ENCODE measurements at regions not wholly inside any gene's neighbourhood (a gene's known extent, or its start where the extent isn't known, plus 50 kb on each side); places are given as distances from the start of the nearest gene placed in this dataset.

DNA sequence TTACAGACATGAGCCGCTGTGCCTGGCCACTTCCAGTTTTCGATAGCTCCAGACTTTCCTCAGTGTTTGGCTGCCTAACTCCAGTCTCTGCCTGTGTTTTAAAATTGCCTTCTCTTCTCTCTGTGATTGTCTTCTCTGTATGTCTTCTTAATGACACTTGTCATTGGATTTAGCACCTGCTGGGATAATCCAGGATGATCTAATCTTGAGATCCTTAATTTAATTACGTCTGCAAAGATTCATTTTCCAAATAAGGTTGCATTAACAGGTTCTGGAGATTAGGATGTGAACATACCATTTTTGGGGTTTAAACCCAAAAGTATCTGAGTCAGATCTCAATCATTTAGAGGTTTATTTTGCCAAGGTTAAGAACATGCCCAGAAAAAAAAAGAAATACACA, 222.2 kb upstream of the PDZRN3 start:
- no peaks in the 10 kb centered on the region for H3K4me1 ChIP-seq
- TF ChIP-seq, protein P1, sequence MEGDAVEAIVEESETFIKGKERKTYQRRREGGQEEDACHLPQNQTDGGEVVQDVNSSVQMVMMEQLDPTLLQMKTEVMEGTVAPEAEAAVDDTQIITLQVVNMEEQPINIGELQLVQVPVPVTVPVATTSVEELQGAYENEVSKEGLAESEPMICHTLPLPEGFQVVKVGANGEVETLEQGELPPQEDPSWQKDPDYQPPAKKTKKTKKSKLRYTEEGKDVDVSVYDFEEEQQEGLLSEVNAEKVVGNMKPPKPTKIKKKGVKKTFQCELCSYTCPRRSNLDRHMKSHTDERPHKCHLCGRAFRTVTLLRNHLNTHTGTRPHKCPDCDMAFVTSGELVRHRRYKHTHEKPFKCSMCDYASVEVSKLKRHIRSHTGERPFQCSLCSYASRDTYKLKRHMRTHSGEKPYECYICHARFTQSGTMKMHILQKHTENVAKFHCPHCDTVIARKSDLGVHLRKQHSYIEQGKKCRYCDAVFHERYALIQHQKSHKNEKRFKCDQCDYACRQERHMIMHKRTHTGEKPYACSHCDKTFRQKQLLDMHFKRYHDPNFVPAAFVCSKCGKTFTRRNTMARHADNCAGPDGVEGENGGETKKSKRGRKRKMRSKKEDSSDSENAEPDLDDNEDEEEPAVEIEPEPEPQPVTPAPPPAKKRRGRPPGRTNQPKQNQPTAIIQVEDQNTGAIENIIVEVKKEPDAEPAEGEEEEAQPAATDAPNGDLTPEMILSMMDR (IDR thresholded peaks at IDR 0.05), result no peak
- H3K9me3 ChIP-seq, result no peaks in the 10 kb centered on the region
- intact Hi-C loops (cut with DNase I), result loop anchor here in 1 of 3 donors (5.0 to 10.0 kb wide), 2 partner anchors 332 to 745 kb away; no protein-coding TSS in a partner anchor
- DNase-seq (no peak), ATAC-seq (no peak), FAIRE-seq (no peak)
- no peaks in the 10 kb centered on the region for H3K27me3 ChIP-seq
- H3K4me3 ChIP-seq, result no peak overlapping the region
- no peaks in the 10 kb centered on the region for H3K36me3 ChIP-seq
- no peak overlapping the region for H3K27ac ChIP-seq
- 87 to 90% methylated on average over 3 of the region's 3 CpGs for WGBS, 2 donors

DNA sequence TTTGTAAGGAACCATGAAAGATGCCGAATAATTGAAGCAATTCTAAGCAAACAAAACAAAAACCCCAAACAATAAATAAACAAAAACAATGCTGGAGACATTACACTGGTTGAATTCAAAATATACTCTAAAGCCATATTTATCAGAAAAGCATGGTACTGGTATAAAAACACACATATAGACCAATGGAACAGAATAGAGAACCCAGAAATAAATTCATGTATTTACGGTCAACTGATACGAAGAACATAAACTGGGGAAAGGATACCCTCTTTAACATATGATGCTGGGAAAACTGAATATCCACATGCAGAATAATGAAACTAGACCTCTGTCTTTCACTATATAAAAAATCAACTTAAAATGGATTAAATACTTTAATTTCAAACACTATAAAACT, 214.3 kb upstream of the PDZRN3 start:
- DNase-seq (no peak), FAIRE-seq (no peak), ATAC-seq (no peak)
- intact Hi-C loops (cut with DNase I), result no loop called here
- Histone ChIP-seq H3K27ac (no peak overlapping the region), H3K27me3 (no peaks in the 10 kb centered on the region), H3K9me3 (peaks cover 0 to 4% (median 0%) of the 10 kb centered on the region in 4 donors), H3K36me3 (no peaks in the 10 kb centered on the region), H3K4me3 (no peak overlapping the region), H3K4me1 (no peaks in the 10 kb centered on the region)
- TF ChIP-seq, protein P1 (IDR thresholded peaks at IDR 0.05), result no peak
- 90 to 97% methylated on average over 3 of the region's 3 CpGs for WGBS, 2 donors

DNA sequence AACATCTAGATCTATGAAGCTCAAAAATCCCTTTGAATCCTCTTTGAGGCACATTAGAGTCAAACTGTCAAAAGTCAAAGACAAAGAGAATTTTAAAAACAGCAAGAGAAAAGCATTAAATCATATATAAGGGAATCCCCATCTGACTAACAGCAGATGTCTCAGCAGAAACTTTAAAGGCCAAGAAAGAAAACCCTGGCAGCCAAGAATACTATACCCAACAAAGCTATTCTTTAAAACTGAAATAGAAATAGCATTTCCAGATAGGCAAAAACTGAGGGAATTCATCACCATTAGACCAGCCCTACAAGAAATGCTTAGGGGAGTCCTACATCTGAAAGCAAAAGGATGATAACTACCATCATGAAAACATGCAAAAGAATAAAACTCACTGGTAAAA, 211.2 kb upstream of the PDZRN3 start:
- no peak for FAIRE-seq
- no peak for ATAC-seq
- no peaks in the 10 kb centered on the region for H3K36me3 ChIP-seq

DNA sequence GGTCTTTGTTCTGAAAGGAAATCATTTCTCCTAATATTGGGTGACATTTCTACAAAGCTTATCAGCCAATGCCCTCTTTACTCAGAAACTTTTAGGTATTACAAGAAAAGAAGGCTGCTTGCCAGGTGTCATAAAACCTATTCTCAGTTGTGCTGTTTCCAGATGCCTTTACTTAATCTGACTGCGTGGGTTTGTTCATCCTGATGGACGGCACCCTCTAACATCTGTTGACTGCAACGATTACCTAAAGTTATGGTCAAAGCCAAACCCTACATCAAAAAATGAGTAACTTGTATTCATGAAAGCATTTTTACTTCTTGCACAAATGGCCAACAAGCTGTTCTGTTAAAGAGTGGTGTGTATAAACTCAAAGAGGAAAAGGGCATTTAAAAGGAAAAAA, 207.7 kb upstream of the PDZRN3 start:
- DNase-seq (no peak), FAIRE-seq (no peak), ATAC-seq (no peak)
- Histone ChIP-seq H3K27ac (no peak overlapping the region), H3K9me3 (peaks cover 0 to 4% (median 0%) of the 10 kb centered on the region in 4 donors), H3K36me3 (no peaks in the 10 kb centered on the region), H3K27me3 (no peaks in the 10 kb centered on the region), H3K4me1 (peaks cover 0 to 3% (median 0%) of the 10 kb centered on the region in 3 donors), H3K4me3 (no peak overlapping the region)
- WGBS, 2 donors, result 56 to 58% methylated on average over 3 of the region's 3 CpGs
- TF ChIP-seq, protein P1 (IDR thresholded peaks at IDR 0.05), result no peak
- intact Hi-C loops (cut with DNase I), result no loop called here

More for the DNA sequence above, 211.2 kb upstream of the PDZRN3 start:
- DNase-seq, result no peak
- Histone ChIP-seq H3K9me3 (peaks cover 0 to 4% (median 0%) of the 10 kb centered on the region in 4 donors), H3K27me3 (no peaks in the 10 kb centered on the region), H3K4me3 (no peak overlapping the region), H3K27ac (no peak overlapping the region), H3K4me1 (no peaks in the 10 kb centered on the region)
- intact Hi-C loops (cut with DNase I), result no loop called here
- TF ChIP-seq, protein P1 (IDR thresholded peaks at IDR 0.05), result no peak

DNA sequence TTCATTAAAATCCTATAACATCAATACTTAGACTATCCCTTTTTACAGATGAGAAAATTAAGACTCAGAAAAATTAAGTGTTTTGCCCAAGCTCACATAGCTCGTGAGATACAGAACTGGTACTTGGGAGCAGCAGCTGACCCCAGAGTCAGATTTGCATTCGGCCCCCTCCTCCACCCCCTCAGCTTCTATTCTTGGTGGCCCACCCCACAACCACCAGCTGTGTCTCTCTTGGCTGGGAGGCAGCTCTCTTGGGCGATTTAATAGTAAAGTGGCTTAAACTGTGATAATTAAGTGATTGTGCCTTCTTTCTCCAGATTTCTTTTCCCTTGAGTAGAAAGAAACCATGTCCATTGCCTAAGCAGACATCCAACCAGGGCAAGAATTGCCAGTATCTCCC, 203.6 kb upstream of the PDZRN3 start:
- WGBS, 2 donors, result 69 to 82% methylated on average over 3 of the region's 3 CpGs
- Histone ChIP-seq H3K27ac (peak overlapping the region in 2 of 4 donors; percentile 55 to 59), H3K9me3 (no peaks in the 10 kb centered on the region), H3K36me3 (no peaks in the 10 kb centered on the region), H3K4me3 (no peak overlapping the region), H3K4me1 (peaks cover 0 to 9% (median 3%) of the 10 kb centered on the region in 3 donors), H3K27me3 (no peaks in the 10 kb centered on the region)
- FAIRE-seq (no peak), ATAC-seq (no peak), DNase-seq (no peak)
- TF ChIP-seq, protein P1 (IDR thresholded peaks at IDR 0.05), result no peak
- intact Hi-C loops (cut with DNase I), result no loop called here

Data from pancreas (tissue), 10 donors.